Activated CD4-positive, alpha-beta T cell treated with anti-CD3 and anti-CD28 coated beads, Interleukin-2, amount 50 U/mL, for 4 hours (primary cell): ENCODE measurements at regions not wholly inside any gene's neighbourhood (a gene's known extent, or its start where the extent isn't known, plus 50 kb on each side); places are given as distances from the start of the nearest gene placed in this dataset.
"Not testable (repeated sequence)": the region's sequence is repeated elsewhere in the genome, so short reads cannot be mapped to it uniquely, and the experiment has no call there.

ENCODE experiments used
- DNase-seq, 2 experiments: peaks; one replicate each; pipeline ENCODE4 v3.0.0-alpha.2; 2020

GRCh38 chr10:124159153-124159552 lies 65.8 kb upstream of the CHST15 start:
- DNase-seq, result no peak

- no peak for DNase-seq
Observed at GRCh38 chr10:124158592-124158991, 65.2 kb upstream of the CHST15 start.

- DNase-seq, result no peak
Observed at GRCh38 chr10:124157271-124157681, 63.9 kb upstream of the CHST15 start.

GRCh38 chr10:124156524-124157260 lies 63.3 kb upstream of the CHST15 start:
- no peak for DNase-seq

GRCh38 chr10:124155781-124156435 lies 62.5 kb upstream of the CHST15 start:
- no peak for DNase-seq

- DNase-seq, result peak in 1 of 2 experiments; percentile 5
Observed at GRCh38 chr10:124153023-124153826, 59.8 kb upstream of the CHST15 start.

GRCh38 chr10:124152139-124153022 lies 59.0 kb upstream of the CHST15 start:
- DNase-seq, result no peak

GRCh38 chr10:124151466-124152095 lies 58.2 kb upstream of the CHST15 start:
- no peak for DNase-seq

- DNase-seq, result no peak
Observed at GRCh38 chr10:124150807-124151417, 57.5 kb upstream of the CHST15 start.

GRCh38 chr10:124150189-124150806 lies 56.9 kb upstream of the CHST15 start:
- DNase-seq, result no peak

GRCh38 chr10:124149189-124150042 lies 56.0 kb upstream of the CHST15 start:
- no peak for DNase-seq

- DNase-seq, result not testable (repeated sequence)
Observed at GRCh38 chr10:124148509-124149188, 55.3 kb upstream of the CHST15 start.

- DNase-seq, result no peak
Observed at GRCh38 chr10:124146483-124146882, 53.1 kb upstream of the CHST15 start.

- DNase-seq, result no peak
Observed at GRCh38 chr10:124145109-124145870, 51.9 kb upstream of the CHST15 start.

- DNase-seq, result no peak
Observed at GRCh38 chr10:124144536-124144935, 51.1 kb upstream of the CHST15 start.

- DNase-seq, result no peak
Observed at GRCh38 chr10:124143721-124144120, 50.3 kb upstream of the CHST15 start.
